ENCODE measurements at regions not wholly inside any gene's neighbourhood (a gene's known extent, or its start where the extent isn't known, plus 50 kb on each side); places are given as distances from the start of the nearest gene placed in this dataset.

- TF ChIP-seq CTCF (conservative IDR thresholded peaks at IDR 0.05; ENCODE audit: low read depth, low read length) (no peak), EZH2 (IDR thresholded peaks at IDR 0.05; ENCODE audit: low read length, unreplicated experiment) (no peak)
These were observed 272.9 kb downstream of the PAX3 start for GRCh38 chr2:222025881-222026271.
